CD4-positive, alpha-beta T cell treated with Interferon alpha-2 for 1 hour (primary cell): ENCODE measurements at regions not wholly inside any gene's neighbourhood (a gene's known extent, or its start where the extent isn't known, plus 50 kb on each side); places are given as distances from the start of the nearest gene placed in this dataset.

Source experiments
- DNase-seq, 2 donors: peaks; one replicate each; pipeline ENCODE4 v3.0.0-alpha.2; 2020 to 2022

DNA sequence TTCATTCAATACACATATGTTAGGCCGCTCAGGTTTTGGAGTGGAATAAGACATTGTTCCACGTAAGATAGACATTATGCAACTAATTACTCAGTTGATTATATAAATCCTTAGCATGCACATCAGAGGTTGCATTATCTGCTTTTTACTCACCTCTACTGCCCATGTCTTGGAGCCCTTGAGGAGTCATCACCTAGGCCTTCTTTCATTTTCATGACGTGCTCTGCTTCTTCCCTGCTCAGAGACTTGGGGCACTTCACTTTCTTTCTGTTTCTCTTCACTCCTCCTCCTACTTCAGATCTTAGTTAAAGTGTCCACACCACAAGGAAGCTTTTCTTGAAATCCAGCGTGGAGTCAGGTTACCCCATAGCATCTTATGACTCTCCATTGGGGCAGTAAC is 241.1 kb downstream of the TLR4 start:
- DNase-seq, result no peak

GRCh38 chr9:117951127-117951526 is 246.9 kb downstream of the TLR4 start:
- DNase-seq, result no peak

DNA sequence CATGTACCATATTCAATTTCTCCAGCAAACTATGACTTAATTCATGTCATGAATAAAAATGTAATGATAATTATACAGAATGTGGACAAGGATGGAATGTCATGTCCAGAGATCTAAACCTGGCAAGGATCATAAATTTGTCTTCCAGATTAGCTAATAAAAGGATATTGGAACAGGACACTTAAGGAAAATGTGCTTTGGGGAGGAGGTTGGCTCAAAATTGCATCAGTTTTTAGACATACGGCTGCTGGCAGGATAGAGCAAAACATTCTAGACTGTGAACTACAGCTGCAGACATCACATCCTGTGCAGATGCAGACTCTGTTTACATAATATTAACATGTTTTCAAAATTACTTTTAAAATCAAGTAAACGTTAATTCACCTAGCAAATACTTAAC is 248.4 kb downstream of the TLR4 start:
- no peak for DNase-seq

DNA sequence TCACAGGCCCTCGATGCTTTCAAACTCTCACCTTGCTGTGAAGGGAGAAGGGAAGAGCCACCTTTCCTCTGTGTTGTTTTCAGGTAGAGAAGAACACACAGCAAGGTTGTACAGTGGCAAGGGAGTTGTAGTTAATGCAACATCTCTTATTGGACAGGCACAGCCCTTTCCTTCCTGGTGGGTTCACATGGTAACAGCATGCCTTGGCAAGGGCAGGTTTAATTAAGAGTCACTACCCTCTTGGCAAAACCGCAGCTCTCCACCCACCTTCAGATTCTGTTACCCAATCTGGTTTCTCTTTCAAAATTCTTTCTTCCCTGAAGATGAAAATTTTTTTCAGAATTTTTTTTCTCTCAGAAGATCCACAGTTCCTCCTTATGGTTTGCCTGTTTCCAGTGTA is 253.1 kb downstream of the TLR4 start:
- DNase-seq, result no peak

DNA sequence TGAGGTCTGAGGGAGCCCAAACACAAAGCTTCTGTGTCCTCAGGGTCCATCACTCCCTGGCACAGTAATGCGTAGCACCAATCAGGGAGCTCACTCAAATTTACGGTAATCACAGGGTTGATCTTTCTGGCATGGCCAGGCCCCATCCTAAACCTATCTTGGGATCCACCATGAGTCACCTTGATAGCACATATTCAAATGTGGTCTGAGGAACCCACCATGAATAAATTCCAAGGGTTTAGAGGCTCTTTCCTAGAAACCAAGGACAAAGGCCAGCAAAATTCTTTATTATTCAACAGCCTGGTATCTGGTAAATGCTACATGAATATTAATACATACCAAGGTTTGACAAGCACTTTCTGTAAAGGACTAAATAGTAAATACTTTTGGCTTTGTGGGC is 254.5 kb downstream of the TLR4 start:
- no peak for DNase-seq

DNA sequence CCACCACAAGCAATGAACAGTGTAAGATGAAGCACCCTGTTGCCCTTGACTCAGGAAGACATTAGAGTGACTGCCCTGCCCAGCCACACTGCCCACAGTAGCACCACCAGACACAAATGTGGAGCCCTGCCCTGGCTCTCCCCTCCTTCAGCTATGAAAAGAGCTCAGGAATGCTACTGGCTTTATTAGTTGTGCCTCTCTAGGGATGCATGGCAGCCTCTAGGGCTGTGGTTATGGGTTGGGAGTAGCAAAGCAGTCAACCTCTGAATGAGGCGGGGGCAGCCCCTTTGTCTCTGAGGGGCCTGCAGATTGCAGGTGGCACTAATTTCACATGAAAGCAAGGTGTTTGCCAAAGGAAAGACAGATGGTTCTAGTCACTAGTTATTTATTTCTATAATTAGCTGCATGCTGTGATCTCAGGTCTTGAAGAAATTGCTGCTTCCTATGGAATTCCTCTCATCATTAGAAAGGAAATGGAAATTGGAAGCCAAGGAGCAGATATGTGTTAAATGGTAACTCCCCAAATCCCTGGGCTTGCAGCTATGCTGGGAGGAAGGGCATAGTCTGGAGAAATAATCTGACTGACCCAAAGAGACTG is 259.4 kb downstream of the TLR4 start:
- DNase-seq, result no peak

DNA sequence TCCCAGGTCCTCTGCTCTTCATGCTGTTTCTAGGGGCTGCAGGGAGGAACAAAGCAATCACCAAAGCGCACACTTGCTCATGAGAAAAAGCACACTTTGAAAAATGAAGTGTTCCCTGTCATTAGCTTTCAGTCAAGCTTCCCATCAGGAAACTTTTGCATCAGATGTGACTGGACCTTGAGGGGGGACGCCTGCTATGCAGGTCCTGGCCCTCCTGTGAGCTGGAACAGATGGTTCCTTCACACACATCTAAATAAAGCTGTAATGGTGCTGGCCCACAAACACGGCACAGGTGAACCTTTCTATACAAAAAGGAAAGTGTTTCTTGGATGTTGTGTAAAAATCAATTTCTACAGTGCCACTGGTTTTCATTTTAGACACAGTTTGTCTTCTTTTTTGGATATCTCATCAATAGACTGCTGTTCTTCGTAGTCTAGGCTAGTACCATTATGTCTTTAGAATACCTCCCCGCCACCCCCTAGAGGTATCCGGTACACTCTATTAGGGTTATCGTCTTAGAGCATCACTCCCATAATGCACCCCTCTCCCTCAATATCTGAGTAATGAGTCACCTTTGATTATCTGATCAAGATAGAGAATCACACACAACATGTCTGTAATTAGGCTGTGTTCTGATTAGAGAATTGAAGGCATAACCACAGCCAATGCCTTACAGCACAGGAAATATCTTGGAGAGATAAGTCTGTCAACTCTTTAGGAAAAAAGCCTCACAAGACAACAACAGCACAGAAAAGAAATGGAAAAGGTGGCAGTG is 266.3 kb downstream of the TLR4 start:
- DNase-seq, result no peak

GRCh38 chr9:117974108-117974507 is 269.9 kb downstream of the TLR4 start:
- no peak for DNase-seq

DNA sequence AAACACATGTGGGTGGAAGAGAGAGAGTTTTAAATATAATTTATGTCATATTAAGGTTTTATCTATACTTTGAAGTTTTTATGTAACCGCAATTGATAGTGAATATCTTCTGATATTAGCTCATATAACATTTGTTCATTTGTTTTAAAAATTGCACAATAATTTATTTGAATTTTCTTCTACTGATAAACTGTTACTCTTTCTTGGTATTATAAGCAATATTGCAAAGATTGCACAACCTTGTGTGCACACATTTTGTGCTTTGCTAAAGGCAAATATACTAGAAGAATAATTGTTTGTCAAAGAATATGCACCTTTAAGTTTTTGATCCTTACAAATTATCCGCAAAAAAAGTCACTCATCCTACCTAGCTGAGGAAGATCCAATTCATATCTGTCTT is 275.7 kb downstream of the TLR4 start:
- no peak for DNase-seq

DNA sequence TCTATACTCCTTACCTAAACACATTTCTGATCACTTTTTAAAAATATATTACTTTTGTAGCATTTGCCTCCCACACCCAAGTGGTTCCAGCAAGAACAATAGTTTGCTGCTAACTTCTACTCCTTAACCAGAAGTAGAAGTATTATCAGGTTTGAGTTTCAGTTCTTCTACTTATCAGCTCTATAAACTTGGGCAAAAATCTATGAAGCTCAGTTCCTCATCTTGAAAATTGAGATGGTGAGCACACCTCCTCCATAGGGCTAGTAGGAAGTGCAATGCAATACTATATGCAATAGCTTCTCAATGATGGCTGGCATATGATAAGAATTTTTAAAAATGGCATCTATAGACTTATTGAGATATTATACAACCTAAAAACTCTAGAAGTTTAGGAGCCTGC is 283.7 kb downstream of the TLR4 start:
- DNase-seq, result no peak

GRCh38 chr9:117992006-117992405 is 287.8 kb downstream of the TLR4 start:
- DNase-seq, result no peak

- DNase-seq, result no peak
Measured at GRCh38 chr9:118000581-118000980, 296.4 kb downstream of the TLR4 start.

- DNase-seq, result no peak
Measured at GRCh38 chr9:118003240-118003639, 299.0 kb downstream of the TLR4 start.

DNA sequence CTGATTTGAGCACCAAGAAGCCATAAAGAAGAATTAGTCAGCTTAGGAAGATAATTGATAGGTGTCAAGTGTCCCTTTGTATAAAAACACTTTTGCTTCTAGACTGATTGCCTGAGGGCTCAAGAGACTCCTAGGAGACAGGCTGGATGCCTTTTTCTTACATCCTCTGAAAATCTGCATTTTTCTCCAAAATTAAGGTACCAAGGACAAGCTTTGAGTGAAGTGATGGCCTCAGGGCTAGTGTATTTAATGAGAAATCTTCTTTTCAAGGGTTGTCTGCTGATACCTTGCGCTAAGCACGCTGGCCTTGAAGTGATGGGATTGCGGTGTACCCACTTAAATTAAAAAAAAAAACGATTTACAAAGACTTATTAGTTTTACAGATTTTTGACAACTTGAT is 304.0 kb downstream of the TLR4 start:
- DNase-seq, result no peak

DNA sequence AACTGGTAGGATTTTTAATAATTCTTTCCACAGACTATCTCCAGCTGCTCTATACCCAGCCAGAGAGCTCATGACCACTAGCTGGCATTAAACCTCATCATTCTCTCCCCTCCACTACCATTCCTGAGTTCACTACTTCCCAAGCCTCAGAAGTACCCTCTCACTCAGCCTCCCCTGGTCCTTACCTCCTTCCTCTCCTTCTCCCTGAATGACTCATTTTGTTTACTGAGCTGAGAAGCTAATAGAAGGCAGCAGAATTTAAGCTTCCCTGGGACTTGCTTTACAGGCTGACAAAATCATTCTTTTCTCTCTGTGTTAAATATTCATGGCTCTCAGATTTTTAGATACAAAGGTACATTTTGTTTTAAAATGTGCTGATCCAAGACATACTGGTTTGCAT is 305.4 kb downstream of the TLR4 start:
- DNase-seq, result no peak

GRCh38 chr9:118017607-118018122 is 313.5 kb downstream of the TLR4 start:
- DNase-seq, result no peak

GRCh38 chr9:118023644-118024043 is 319.4 kb downstream of the TLR4 start:
- no peak for DNase-seq

GRCh38 chr9:118028225-118028624 is 324.0 kb downstream of the TLR4 start:
- no peak for DNase-seq

- DNase-seq, result no peak
Measured at GRCh38 chr9:118029425-118029824, 325.2 kb downstream of the TLR4 start.

DNA sequence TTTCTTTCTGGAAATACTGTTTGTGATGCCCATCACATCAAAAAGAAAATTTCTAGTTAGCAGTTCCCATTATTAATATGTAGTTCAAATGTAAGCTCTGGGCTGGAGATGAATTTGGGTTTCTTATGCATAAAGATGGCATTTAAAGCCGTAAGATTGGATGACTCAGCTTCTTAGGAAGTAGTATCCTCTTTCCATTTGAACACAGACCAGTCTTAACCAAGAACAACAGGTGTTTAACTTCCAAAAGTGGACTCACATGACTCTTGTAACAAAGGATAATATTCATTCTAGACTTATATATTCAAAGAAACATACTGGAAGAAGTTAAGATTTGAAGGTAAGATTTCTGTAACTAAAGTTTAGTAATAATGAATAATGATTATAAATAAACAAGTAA is 330.5 kb downstream of the TLR4 start:
- DNase-seq, result no peak

GRCh38 chr9:118038713-118039112 is 334.5 kb downstream of the TLR4 start:
- no peak for DNase-seq

DNA sequence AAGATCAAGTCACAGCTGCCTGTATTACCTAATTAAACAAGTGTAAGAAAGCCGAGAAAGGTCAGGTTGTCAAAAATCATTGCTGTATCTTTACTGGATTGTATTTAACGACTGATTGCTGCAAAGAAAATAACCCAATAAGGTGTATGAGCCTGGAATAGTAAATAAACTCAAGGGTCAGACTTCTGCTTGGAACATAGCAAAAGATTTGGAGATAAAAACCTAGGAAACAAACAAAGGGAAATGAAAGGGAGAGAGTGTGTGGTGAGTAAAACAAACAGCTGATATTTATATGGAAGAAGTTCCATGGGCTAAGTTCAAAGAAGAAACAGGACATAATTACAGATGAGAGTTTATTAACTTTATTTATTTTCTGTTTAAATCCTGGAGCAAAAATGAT is 354.0 kb downstream of the TLR4 start:
- no peak for DNase-seq

DNA sequence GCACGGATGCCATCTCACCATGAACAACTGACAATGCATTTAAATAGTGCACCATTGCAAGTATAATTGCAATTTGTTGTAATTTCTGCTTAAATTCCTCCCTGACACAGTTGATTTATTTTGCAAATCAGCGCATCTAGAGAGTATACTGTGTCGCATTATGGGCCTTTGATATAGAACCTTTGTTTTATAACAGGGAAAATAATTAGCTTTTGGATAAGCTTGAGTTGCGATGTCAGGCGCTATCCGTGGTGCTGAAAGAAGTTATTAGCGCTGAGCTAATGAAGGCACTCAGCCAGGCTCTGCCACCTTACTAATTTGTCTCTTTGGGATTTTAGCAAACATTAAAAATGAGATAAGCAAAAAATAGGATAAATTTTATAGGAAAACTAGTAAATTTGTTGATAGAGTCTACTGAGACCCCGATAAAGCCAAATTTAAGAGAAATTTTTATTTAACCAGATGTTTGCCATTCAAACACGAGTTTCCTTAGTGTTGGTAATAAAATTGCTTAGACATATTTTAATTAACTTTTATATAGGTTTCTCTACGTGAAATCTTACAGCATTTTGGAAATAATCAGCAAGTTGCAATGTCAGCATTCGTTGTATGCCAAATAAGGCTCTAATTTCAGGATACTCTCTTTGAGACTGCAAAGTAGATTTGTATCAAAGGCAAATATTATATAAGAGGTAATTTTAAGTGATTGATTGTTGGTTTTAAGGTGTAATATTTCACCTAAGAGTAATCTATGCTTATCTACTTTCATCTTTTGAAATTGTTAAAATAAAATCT is 355.5 kb downstream of the TLR4 start:
- no peak for DNase-seq

DNA sequence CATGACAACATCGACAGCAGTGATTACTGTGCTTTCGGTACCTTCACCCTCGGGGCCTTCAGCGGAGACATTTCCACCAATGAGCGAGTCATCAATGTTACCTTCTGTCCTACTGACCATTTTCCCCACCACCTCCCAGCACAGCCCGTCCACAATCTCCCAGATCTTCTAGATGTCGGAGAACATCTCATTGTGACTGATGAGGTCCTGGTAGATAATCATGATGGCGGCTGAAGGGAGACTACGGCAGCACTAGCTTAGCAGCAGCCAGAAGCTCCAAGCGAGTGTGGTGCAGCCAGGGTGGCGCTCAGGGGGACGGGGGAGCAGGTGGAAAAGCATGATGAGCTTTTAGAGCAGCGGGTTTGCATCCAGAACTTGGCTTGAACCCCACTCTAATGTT is 379.0 kb downstream of the TLR4 start:
- DNase-seq, result no peak
